SIG-M5 treated with dmso at 0.1 percent for 504 hours (cell line): ENCODE measurements at regions not wholly inside any gene's neighbourhood (a gene's known extent, or its start where the extent isn't known, plus 50 kb on each side); places are given as distances from the start of the nearest gene placed in this dataset.

Experiments
- DNase-seq: peaks from one replicate; lab custom pipeline; 2025; ENCODE audit not compliant: unreplicated experiment; lab: John Stamatoyannopoulos, UW

DNA sequence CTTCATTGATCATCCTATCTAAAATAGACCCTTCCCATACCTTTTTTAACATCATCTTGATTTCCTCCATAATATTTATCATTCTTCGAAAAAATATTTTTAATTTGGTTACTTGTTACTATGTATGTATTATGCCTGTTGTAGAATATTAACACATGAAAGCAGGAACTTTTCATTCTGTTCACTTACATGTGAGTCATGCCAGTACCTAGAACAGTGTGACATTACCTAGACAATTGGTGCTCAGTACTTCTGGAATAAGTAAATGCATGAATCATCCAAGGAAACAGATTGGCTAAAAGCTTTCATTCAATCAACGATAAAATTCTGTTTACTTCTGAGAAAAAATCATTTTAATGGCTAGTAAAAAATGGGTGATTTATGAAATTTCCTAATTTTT lies 76.4 kb downstream of the CXXC4 start:
- no peak for DNase-seq

DNA sequence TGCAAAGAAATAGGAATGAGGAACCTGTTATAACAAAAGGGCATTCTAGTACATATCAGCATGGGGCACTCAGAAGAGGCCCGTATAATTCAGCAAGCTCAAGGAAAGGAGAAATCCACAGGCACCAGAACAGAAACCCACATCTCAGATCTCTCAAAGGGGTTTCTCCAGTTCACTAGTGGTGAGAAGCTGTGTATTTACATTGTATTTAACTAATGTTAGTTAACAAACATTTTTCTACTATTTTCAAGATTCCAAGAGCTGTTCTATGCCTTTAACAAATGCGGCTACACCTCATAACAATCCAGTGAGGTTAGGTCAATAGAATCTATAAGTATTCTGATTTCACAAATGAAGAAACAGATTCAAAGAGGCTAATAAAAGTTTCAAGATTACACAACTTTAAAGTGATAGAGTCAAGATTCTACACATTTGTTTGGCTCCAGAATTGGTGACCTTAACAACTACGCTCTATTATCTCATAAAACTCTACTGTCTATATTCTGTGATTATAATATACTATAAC lies 77.3 kb downstream of the CXXC4 start:
- DNase-seq = no peak

DNA sequence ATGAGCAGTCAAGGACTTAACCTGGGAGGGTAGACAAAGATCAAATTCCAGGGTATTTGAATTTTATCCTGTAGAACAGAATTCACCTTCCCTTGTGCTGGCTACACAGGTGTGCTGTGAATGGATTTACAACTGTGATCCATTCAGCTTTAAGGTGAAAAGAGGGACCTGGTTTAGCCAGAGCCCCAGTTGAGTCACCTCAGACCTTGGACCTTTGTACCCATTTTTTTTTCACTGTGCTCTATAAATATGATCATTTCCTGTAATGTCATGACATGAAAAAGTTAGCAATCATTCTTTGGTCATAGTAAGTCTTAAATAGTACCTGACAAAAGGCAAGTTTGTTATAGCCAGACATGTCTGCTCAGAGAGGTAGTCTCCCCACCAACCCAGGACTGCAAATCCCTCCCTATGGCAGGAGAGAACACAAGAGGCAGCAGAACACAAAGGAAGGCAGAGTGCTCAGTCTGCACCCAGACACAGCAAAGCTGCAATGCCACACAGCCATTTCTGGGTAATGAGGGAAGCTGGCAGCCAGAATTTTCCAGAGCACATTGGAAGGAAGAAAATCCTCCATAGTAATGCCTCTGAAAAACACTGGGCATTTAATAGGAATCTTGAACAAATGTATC lies 77.9 kb downstream of the CXXC4 start:
- DNase-seq = no peak

DNA sequence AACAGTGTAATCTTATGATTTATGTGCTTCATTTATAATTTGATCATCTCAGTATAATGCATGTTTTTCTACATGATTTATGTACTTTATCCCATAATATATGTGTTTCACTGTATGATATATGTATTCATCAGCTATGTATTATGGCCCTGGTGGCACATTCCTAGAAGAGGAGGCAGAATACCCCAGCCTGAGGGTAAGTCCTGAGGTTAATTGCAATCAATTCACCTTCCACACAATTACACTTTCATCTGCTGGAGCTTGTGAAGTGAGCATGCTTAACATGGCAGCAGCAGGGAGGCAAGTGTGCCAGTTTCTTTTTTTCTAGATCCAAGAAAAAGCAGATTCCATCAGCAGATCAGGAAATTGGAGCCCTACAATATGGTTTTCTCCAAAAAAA lies 81.2 kb downstream of the CXXC4 start:
- no peak for DNase-seq

DNA sequence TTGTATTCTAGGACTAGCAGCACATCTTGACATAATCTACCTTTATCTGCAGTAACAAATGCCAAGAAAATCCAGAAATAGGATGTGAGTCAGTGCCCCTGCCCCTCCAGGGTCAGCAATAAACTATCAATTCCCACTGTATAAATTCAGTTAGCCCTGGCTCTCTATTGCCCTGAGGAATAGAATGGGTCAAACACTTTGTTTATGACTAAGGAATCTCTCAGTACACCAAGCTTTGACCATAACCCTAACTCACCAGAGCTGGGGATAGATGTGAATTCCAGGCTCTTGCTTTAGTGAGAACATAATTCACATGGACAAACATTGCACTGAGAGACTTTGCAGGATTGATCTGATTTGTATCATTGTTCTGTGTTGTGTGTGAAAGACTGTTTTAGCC lies 82.3 kb downstream of the CXXC4 start:
- DNase-seq = no peak

DNA sequence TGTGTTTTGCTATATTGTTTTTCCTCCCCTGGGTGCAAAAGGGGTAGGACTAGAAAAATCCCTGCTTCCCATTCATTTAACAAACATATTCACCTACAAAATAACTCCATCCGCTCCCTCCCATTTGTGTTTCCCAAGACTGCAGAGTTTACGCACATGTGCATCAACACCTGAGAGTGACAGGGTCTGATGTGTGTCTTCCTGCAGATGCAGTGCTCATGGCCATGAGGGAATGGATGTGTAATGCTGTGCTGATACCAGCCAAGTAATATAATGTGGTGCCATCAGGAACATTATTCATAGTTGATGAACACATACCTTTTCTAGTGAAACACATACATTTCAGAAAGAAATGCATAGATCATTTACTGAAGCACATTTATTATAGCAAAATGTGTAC lies 83.2 kb downstream of the CXXC4 start:
- no peak for DNase-seq

DNA sequence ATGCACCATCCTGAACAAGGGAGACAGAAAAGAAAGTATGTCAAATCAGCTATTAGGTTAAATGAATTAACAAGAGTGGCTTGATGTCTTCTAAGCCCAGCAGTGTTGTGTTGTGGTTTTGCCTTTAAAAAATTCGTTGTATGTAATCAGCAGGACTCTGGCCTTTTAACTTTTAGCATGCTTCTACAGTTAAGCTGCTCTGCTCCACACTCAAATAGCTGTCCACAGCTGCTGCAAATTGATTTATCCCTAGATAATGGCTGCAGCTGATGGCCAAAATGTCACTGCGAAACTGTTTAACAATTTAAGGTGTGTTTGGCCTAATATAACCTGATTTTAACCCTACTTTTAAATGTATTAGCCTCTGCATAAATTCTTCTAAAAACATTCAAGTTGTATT lies 85.8 kb downstream of the CXXC4 start:
- no peak for DNase-seq

DNA sequence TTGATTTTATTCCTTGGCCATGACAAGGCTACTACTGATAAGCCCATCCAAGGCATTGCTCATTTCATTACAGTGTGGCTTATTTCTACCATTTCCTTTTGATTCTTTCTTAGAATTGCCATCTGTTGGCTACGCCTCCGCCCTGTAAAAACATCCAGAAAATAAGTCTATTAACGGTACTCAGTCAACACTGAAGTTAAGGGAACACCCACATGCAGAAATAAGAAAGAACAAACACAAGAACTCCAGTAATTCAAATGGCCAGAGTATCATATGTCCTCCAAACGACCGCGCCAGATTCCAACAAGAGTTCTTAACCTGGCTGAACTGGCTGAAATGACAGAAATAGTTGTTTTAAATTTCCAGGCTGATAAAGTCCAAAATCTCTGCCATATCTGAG lies 90.3 kb downstream of the CXXC4 start:
- DNase-seq = no peak

DNA sequence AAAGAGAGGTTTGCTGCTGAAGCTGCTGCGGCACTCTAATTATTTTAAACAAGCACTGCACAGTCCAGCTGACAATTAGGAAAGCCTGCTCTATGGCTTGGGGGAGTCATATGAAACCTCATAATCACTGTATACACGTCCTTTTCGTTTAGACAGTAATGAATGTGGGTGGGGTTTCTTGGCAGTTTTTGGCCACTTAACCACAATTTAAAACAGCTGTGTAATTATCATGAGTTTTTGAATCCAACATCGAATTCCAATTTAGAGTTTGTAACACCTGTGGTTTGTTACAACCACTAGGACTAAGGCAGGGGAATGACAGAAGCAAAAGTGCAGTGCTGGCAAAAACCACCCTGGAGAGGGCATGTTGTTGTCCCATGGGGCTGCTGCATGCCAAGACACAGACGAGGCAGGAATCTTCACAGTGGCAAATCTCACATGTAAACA lies 99.5 kb downstream of the CXXC4 start:
- no peak for DNase-seq

DNA sequence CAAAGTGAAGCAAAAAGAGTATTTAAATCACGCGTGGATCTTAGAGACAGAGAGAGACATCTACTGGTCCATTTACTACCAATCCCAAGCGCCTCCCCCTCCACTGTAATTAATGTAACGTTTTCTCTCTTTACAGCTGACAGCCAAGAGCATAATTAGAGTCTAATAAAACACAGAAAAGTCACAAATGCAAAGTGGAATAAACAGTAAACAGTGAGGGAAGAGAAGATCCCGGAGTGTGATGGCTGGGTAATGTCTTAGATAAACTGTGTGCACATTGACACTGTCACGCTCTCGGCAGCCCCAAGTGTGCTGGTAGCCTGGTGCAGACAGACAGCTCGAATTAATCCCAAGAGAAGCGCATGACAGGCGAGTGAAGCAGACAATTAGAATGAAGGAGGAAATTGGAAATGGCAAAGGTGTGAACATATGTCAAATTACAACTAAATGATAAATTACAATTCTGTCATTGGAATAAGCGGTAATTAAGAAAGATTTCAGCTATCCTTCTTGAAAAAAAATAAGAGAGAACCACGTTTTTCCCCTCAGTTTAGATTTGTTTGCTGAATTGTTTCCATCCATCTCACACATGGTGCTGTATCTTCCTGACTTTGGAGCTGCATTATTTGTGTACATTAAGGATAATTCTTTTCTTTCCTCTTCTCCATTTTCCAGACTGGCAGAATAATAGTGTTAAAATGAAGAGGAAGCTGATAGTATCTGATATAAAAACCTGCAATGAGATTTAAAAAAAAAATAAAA lies 100.1 kb downstream of the CXXC4 start:
- no peak for DNase-seq

DNA sequence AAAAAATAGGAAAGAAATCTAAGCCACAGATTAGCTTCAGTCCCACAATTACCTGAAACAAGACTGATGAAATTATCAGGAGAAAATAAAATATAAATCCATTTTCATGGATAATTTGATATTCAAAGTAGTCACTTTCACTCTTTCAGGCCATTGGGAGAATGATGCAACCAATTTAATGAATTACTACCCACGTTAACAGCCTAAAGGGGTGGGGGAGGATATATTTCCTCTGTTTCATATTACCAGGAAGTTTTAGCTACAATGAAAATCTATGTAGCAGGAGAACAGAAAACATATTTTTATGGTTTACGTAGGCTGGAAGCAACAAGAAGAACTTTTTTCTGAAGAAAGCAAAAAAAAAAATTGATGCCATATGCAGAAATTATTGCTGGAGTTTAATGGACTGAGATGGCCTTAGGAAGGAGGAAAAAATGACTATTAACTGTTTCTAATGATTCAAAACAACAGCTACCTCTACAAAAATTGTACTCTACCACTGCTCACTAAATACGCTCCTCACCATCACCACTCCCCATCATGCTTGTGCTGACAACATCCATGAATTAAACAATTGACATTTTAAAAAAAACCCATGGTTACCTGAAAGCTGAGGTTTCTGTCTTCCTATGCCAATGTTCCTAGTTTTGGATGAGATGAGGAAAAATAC lies 100.9 kb downstream of the CXXC4 start:
- no peak for DNase-seq

DNA sequence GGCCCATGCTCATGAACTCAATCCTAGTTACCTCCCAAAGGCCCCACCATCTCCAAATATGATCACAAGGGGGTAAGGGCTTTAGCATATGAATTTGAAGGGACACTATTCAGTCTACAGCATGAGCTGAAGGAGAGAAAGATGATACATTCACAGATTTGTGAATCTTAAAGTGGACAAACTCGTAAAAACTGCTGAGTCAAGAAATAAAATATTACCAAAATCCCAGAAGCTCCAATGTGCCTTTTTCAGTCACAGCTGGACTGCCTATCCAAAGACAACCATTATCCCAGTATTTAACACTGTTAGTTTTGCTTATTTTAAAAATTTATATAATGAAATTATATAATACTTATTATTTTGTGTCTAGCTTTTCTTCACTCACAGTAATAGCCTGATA lies 109.0 kb downstream of the CXXC4 start:
- DNase-seq = no peak

DNA sequence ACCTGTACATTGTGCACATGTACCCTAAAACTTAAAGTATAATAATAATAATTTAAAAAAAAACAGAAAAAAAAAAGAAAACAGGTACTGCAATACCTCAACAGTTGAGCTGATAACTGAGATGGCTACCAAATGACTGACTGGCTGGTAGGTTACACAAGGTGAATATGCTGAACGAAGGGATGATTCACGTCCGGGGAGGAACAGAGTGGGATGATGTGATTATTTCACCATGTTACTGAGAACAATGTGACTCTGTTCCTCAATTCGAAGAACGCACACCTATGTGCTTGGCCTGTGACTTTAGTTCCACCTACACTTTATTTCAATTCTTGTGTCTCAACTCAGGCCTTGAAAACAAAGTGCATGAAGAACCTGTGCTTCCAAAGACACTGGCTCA lies 111.7 kb downstream of the CXXC4 start:
- DNase-seq = no peak

DNA sequence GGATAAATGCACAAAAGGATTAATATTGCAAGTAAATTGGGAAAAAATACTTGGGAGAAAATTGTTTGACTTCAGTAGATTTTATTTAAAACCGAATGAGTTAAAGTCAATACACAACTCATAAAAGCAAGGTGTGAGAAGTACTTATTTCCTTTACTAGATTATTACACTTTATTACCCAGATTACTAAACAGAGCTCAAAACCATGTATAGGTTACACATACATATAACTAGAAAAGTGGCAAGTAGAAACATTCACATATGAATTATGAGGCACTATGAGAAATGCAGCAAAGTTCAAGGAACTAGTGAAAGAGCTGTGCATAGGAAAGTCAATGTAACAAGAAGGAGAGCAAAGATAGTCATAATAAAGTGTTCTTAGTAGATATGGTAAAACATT lies 113.0 kb downstream of the CXXC4 start:
- DNase-seq = no peak

DNA sequence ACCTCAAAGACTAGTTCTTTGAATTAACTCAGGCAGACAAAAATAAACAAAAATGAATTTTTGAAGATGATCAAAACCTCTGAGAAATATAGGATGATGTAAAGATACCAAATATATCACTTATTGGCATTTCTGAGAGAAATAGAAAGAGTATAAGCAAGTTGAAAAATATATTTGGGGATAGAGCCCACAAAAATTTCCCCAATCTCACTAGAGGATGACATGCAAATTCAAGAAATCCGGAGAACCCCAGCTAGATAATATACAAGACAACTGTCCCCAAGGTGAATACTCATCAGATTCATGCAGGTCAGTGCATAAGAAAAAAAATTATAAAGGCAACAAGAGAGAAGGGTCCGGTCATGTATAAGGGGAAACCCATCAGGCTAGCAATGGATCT lies 129.1 kb downstream of the CXXC4 start:
- DNase-seq = no peak

DNA sequence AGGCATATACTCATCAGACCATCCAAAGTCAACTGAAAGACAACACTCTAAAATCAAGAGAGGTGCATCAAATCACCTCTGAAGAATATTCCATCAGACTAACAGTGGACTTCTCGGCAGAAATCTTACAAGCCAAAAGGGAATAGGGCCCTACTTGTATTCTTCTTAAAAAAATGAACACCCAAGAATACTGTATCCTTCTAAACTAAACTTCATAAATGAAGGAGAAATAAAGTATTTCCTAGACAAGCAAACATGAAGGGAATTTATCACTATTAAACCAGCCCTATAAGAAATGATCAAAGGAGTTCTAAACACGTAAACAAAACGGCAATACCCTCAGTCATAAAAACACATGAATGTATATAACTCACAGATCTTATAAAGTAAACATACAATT lies 141.2 kb downstream of the CXXC4 start:
- DNase-seq = no peak

DNA sequence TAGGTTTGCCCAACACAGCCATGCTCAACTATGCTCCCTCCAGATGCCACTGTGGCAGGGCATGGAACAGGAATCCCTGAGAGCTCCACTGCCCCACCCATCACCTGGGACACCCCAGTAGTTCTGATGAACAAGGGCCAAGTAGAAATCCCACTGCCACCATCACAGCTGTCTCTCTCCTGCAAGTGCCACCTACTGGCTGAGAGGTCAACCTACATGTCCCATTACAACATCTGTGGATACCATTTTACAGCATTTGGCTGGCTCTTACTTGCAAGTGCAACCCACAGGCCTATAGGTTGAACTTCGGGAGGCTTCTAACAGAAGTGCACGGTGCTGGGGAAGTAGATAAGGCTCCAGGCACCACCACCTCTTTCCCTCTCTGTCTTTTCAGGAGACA lies 142.5 kb downstream of the CXXC4 start:
- no peak for DNase-seq

DNA sequence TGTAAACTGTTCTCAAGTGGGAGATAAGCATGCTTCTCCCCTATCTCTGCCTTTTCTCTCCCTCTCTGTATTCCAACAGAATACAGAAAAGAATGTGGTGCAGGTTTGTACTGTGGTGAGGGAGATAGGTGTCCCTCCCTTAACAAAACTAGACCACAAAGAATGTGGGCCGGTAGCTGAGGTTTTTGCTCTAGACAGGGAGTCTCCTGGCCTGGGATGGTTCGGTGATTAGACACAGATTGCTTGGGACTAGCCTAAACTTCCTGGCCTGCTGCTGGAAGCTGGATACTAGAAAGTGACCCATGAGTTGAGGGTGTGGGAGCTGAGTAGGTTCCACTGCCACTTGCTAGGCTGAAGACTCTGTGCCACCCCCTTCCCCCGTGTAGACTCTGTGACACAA lies 143.0 kb downstream of the CXXC4 start:
- DNase-seq = no peak

DNA sequence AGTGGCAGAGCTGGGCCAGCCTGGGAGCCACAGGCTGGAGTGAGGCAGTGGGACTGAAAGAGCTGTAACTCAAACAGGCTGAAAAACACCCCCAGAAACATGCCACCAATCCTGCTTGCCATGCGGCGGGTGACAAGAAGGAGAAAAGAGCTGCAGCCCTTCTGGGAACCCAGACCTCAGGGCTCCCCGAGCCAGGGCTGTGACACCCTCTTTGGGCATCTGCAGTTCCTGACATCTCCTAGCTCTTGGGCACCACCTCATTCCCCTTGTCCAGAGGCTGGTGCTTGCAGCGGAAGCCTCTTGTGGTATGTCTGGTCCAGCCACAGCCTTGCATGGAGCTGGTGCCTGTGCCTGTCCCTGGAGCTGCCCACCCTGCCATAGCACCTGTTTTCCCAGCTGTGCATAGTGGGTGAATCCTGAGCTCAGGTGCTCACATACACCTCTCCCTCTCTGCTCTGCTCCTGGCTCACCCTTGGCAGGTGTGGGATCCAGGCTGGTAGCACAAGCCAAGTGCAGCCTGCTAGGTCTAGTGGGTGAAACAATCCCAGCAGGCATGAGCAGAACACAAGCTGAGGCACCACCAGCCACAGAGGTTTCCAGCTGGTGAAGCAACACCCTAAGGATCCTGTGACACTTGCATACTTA lies 149.0 kb downstream of the CXXC4 start:
- no peak for DNase-seq

DNA sequence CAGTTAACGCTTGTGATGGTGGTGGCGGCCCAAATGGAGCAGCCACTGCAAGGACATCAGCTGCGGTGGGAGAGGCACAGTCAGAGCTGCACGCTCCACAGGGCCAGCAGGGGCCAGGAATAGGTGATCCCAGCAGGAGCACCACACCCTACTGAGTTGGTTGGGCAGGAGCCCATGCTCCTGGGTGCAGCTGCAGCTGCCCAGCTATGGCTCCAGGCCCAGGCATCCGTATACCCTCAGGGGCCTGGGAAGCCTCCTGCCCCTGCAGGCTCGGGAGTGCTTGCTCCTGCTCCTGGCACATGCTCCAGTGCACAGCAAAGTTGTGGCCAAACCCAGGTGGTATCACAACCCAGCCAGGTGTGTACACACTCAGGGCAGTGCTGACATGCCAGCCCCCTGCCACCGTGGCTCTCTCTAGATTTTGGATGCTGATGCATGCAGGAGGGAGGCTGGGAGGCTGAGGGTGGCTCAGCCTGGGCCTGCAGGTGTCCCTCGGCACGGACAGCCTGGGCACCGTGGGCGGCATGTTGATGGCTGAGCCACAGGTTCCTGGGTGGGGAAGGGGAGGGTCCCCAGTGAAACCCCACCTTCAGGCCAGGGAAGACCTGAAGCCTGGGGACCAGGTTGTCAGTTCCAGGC lies 150.2 kb downstream of the CXXC4 start:
- DNase-seq = no peak

DNA sequence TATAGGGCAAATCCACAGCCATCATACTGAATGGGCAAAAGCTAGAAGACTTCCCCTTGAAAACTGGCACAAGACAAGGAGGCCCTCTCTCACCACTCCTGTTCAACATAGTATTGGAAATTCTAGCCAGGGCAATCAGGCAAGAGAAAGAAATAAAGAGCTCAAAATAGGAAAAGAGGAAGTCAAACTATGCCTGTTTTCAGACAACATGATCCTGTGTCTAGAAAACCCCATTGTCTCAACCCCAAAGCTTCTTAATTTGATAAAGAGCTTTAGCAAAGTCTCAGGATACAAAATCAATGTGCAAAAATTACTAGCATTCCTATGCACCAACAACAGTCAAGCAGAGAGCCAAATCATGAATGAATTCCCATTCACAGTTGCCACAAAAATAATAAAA lies 160.3 kb downstream of the CXXC4 start:
- no peak for DNase-seq
